ENCODE measurements at regions not wholly inside any gene's neighbourhood (a gene's known extent, or its start where the extent isn't known, plus 50 kb on each side); places are given as distances from the start of the nearest gene placed in this dataset.

DNA sequence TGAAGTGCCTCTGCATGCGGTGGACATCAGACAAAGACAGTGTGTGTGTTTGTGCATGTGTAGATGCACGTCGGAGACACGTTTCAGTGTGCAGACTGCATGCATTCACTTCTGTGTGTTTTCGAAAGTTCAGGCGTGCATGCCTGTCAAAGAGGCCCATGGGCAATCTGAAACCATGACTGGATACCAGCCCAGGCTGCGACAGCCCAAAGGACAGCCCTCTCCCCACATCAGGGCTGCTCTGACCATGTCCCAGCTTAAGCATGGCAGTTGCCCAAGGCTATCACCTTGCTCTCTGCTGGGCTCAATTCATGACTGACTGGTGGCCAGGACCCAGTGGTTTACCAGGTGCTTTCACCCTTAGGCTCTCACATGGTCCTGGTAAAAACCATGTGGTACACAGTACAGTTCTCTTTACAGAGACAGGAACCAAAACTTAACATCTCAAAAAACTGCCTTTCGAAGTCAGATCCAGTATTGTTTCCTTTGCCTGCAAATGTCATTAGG lies 423.7 kb upstream of the CADM1 start:
- no peak for TF ChIP-seq EGR1 (IDR thresholded peaks at IDR 0.05; ENCODE audit: low read depth in 2 of 2)
- TF ChIP-seq JUND (IDR thresholded peaks at IDR 0.05) = no peak
- no peak for TF ChIP-seq RAD21 (IDR thresholded peaks at IDR 0.05)
- TF ChIP-seq, protein P1, sequence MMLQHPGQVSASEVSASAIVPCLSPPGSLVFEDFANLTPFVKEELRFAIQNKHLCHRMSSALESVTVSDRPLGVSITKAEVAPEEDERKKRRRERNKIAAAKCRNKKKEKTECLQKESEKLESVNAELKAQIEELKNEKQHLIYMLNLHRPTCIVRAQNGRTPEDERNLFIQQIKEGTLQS (IDR thresholded peaks at IDR 0.05) = no peak
- no peak for TF ChIP-seq NR2F2 (IDR thresholded peaks at IDR 0.05)
- no peak for TF ChIP-seq HNF4G (IDR thresholded peaks at IDR 0.05)
- TF ChIP-seq, protein P2, sequence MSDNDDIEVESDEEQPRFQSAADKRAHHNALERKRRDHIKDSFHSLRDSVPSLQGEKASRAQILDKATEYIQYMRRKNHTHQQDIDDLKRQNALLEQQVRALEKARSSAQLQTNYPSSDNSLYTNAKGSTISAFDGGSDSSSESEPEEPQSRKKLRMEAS (IDR thresholded peaks at IDR 0.05) = no peak
- TF ChIP-seq TAF1 (conservative IDR thresholded peaks at IDR 0.05) = no peak
- TF ChIP-seq SP1 (IDR thresholded peaks at IDR 0.05) = no peak
- TF ChIP-seq, protein P3, sequence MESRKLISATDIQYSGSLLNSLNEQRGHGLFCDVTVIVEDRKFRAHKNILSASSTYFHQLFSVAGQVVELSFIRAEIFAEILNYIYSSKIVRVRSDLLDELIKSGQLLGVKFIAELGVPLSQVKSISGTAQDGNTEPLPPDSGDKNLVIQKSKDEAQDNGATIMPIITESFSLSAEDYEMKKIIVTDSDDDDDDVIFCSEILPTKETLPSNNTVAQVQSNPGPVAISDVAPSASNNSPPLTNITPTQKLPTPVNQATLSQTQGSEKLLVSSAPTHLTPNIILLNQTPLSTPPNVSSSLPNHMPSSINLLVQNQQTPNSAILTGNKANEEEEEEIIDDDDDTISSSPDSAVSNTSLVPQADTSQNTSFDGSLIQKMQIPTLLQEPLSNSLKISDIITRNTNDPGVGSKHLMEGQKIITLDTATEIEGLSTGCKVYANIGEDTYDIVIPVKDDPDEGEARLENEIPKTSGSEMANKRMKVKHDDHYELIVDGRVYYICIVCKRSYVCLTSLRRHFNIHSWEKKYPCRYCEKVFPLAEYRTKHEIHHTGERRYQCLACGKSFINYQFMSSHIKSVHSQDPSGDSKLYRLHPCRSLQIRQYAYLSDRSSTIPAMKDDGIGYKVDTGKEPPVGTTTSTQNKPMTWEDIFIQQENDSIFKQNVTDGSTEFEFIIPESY (IDR thresholded peaks at IDR 0.05) = no peak
- TF ChIP-seq HNF4A (conservative IDR thresholded peaks at IDR 0.05) = no peak
- TF ChIP-seq, protein P4, sequence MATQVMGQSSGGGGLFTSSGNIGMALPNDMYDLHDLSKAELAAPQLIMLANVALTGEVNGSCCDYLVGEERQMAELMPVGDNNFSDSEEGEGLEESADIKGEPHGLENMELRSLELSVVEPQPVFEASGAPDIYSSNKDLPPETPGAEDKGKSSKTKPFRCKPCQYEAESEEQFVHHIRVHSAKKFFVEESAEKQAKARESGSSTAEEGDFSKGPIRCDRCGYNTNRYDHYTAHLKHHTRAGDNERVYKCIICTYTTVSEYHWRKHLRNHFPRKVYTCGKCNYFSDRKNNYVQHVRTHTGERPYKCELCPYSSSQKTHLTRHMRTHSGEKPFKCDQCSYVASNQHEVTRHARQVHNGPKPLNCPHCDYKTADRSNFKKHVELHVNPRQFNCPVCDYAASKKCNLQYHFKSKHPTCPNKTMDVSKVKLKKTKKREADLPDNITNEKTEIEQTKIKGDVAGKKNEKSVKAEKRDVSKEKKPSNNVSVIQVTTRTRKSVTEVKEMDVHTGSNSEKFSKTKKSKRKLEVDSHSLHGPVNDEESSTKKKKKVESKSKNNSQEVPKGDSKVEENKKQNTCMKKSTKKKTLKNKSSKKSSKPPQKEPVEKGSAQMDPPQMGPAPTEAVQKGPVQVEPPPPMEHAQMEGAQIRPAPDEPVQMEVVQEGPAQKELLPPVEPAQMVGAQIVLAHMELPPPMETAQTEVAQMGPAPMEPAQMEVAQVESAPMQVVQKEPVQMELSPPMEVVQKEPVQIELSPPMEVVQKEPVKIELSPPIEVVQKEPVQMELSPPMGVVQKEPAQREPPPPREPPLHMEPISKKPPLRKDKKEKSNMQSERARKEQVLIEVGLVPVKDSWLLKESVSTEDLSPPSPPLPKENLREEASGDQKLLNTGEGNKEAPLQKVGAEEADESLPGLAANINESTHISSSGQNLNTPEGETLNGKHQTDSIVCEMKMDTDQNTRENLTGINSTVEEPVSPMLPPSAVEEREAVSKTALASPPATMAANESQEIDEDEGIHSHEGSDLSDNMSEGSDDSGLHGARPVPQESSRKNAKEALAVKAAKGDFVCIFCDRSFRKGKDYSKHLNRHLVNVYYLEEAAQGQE (IDR thresholded peaks at IDR 0.05) = no peak
- no peak for TF ChIP-seq FOXA2 (IDR thresholded peaks at IDR 0.05)
- no peak for TF ChIP-seq RXRA (IDR thresholded peaks at IDR 0.05)
- TF ChIP-seq, protein P5, sequence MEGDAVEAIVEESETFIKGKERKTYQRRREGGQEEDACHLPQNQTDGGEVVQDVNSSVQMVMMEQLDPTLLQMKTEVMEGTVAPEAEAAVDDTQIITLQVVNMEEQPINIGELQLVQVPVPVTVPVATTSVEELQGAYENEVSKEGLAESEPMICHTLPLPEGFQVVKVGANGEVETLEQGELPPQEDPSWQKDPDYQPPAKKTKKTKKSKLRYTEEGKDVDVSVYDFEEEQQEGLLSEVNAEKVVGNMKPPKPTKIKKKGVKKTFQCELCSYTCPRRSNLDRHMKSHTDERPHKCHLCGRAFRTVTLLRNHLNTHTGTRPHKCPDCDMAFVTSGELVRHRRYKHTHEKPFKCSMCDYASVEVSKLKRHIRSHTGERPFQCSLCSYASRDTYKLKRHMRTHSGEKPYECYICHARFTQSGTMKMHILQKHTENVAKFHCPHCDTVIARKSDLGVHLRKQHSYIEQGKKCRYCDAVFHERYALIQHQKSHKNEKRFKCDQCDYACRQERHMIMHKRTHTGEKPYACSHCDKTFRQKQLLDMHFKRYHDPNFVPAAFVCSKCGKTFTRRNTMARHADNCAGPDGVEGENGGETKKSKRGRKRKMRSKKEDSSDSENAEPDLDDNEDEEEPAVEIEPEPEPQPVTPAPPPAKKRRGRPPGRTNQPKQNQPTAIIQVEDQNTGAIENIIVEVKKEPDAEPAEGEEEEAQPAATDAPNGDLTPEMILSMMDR (IDR thresholded peaks at IDR 0.05; ENCODE audit: low read depth, low read length, missing input control) = no peak
- TF ChIP-seq GABPA (IDR thresholded peaks at IDR 0.05 in 1 of 2, conservative IDR thresholded peaks at IDR 0.05 in 1 of 2) = no peak
- no peak for TF ChIP-seq FOXA1 (IDR thresholded peaks at IDR 0.05)
- TF ChIP-seq YY1 (IDR thresholded peaks at IDR 0.05) = no peak
- Histone ChIP-seq H3K27me3 (ENCODE audit: control insufficient read depth in 4 of 4, insufficient read depth in 4 of 4, low read length in 3 of 4) (no peaks in the 10 kb centered on the region), H3K9ac (ENCODE audit: low read depth in 1 of 2, low read length in 2 of 2) (no peak overlapping the region), H3K36me3 (ENCODE audit: control insufficient read depth in 4 of 4, insufficient read depth in 3 of 4, low read depth in 1 of 4, low read length in 3 of 4) (no peaks in the 10 kb centered on the region), H3K27ac (ENCODE audit: low read depth in 1 of 2, low read length in 2 of 2) (no peak overlapping the region), H3K4me3 (ENCODE audit: low read depth in 1 of 3, low read length in 3 of 3) (no peak overlapping the region), H3K9me3 (ENCODE audit: control insufficient read depth in 4 of 4, low read length in 3 of 4) (no peaks in the 10 kb centered on the region), H3K4me1 (ENCODE audit: control insufficient read depth in 4 of 4, insufficient read depth in 4 of 4, low read length in 3 of 4) (no peaks in the 10 kb centered on the region)
- WGBS = 94% methylated on average over 8 of the region's 8 CpGs
- DNase-seq (ENCODE audit: low spot score) = no peak
